ENCODE measurements at regions not wholly inside any gene's neighbourhood (a gene's known extent, or its start where the extent isn't known, plus 50 kb on each side); places are given as distances from the start of the nearest gene placed in this dataset.

DNA sequence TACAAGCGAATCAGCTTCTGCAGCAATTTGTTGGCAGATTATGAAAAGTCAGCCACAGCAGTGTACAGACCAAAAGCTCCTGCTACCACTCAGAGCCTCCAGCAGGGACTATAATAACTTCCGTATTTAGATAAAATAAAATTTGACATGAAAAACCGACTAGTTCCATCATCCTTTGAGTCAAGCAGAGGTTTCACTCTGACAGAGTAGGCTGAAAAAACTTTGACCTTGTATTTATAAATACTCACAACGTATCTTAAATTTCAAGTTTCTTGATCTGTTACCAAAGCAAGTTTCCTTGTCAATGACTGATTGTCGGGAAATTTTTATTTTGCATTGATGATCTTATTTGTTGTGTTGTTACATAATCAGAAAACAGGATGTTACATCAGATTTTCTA is 283.4 kb downstream of the DAD1 start:
- TF ChIP-seq, protein P1, sequence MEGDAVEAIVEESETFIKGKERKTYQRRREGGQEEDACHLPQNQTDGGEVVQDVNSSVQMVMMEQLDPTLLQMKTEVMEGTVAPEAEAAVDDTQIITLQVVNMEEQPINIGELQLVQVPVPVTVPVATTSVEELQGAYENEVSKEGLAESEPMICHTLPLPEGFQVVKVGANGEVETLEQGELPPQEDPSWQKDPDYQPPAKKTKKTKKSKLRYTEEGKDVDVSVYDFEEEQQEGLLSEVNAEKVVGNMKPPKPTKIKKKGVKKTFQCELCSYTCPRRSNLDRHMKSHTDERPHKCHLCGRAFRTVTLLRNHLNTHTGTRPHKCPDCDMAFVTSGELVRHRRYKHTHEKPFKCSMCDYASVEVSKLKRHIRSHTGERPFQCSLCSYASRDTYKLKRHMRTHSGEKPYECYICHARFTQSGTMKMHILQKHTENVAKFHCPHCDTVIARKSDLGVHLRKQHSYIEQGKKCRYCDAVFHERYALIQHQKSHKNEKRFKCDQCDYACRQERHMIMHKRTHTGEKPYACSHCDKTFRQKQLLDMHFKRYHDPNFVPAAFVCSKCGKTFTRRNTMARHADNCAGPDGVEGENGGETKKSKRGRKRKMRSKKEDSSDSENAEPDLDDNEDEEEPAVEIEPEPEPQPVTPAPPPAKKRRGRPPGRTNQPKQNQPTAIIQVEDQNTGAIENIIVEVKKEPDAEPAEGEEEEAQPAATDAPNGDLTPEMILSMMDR (conservative IDR thresholded peaks at IDR 0.05; ENCODE audit: low read depth, low read length) = no peak
- no peak for TF ChIP-seq EZH2 (IDR thresholded peaks at IDR 0.05; ENCODE audit: low read length, unreplicated experiment)
- TF ChIP-seq EZH2phosphoT487 (IDR thresholded peaks at IDR 0.05; ENCODE audit: borderline replicate concordance, low read length) = no peak
